K562 (cell line): ENCODE measurements at regions not wholly inside any gene's neighbourhood (a gene's known extent, or its start where the extent isn't known, plus 50 kb on each side); places are given as distances from the start of the nearest gene placed in this dataset.

Experiments
- CGGBP1 ChIP-seq: fragments of 250-450 bp; sonication (Bioruptor Pico); IDR thresholded peaks from 2 replicates; pipeline ENCODE4 v1.9.0; 2021; ENCODE audit warnings: mild to moderate bottlenecking
- FOXO4 ChIP-seq: fragments of 450-650 bp; formaldehyde crosslinking; IDR thresholded peaks from 2 replicates; pipeline ENCODE4 v1.4.0; 2020; ENCODE audit warnings: mild to moderate bottlenecking, moderate library complexity
- HMGN3 ChIP-seq: IDR thresholded peaks from 2 replicates; pipeline ENCODE4 v1.6.1; 2011; ENCODE audit warnings: borderline replicate concordance, low read depth, mild to moderate bottlenecking, mixed read lengths, low read length; ENCODE audit not compliant: insufficient read length; ENCODE audit errors: extremely low read depth
- KHSRP ChIP-seq: fragments of 450-650 bp; IDR thresholded peaks from 2 replicates; pipeline ENCODE4 v1.6.1; 2017
- MBD2 ChIP-seq: sonication (generic); IDR thresholded peaks from 2 replicates; pipeline ENCODE4 v1.6.1; 2016; ENCODE audit warnings: low read depth, borderline replicate concordance
- NCOA4 ChIP-seq: fragments of 450-650 bp; IDR thresholded peaks from 2 replicates; pipeline ENCODE4 v1.6.1; 2018; ENCODE audit warnings: mild to moderate bottlenecking; ENCODE audit not compliant: partially characterized antibody
- TSHZ1 ChIP-seq: fragments of 250-450 bp; sonication (Bioruptor Pico); IDR thresholded peaks from 2 replicates; pipeline ENCODE4 v1.4.0; 2020; ENCODE audit warnings: mild to moderate bottlenecking, moderate library complexity
- XRCC5 ChIP-seq: fragments of 200-400 bp; formaldehyde crosslinking; IDR thresholded peaks from 2 replicates; pipeline ENCODE4 v1.6.1; 2017; ENCODE audit warnings: low read depth, mild to moderate bottlenecking, low read length
- ZBTB43 ChIP-seq: sonication (generic); formaldehyde crosslinking; IDR thresholded peaks from 2 replicates; pipeline ENCODE4 v1.8.0; 2023; ENCODE audit warnings: mild to moderate bottlenecking, missing genetic modification reagents
- ZNF445 ChIP-seq: fragments of 250-450 bp; sonication (Bioruptor Pico); IDR thresholded peaks from 2 replicates; pipeline ENCODE4 v1.4.0; 2020; ENCODE audit warnings: low read depth, mild to moderate bottlenecking, moderate library complexity
- TF ChIP-seq, protein P1 (sequence below): fragments of 450-650 bp; IDR thresholded peaks from 2 replicates; pipeline ENCODE4 v1.6.1; 2014; ENCODE audit warnings: low read depth, mild to moderate bottlenecking, moderate library complexity, borderline replicate concordance

- TF ChIP-seq, protein P1, sequence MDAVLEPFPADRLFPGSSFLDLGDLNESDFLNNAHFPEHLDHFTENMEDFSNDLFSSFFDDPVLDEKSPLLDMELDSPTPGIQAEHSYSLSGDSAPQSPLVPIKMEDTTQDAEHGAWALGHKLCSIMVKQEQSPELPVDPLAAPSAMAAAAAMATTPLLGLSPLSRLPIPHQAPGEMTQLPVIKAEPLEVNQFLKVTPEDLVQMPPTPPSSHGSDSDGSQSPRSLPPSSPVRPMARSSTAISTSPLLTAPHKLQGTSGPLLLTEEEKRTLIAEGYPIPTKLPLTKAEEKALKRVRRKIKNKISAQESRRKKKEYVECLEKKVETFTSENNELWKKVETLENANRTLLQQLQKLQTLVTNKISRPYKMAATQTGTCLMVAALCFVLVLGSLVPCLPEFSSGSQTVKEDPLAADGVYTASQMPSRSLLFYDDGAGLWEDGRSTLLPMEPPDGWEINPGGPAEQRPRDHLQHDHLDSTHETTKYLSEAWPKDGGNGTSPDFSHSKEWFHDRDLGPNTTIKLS: no peak
- TF ChIP-seq ZNF445 (CRISPR knock-in tag): no peak
- TF ChIP-seq HMGN3: no peak
- no peak for TF ChIP-seq ZBTB43 (CRISPR knock-in tag)
- TF ChIP-seq TSHZ1 (CRISPR knock-in tag): no peak
- no peak for TF ChIP-seq KHSRP
- no peak for TF ChIP-seq NCOA4
- no peak for TF ChIP-seq XRCC5
- TF ChIP-seq CGGBP1 (CRISPR knock-in tag): no peak
- TF ChIP-seq MBD2: no peak
- no peak for TF ChIP-seq FOXO4 (CRISPR knock-in tag)
Observed at GRCh38 chr22:47678048-47678447, 915.6 kb downstream of the TBC1D22A start (continued).
